Naive B cell (primary cell): ENCODE measurements at regions not wholly inside any gene's neighbourhood (a gene's known extent, or its start where the extent isn't known, plus 50 kb on each side); places are given as distances from the start of the nearest gene placed in this dataset.
"Not testable (repeated sequence)": the region's sequence is repeated elsewhere in the genome, so short reads cannot be mapped to it uniquely, and the experiment has no call there.

Experiments
- ATAC-seq, 2 donors: fragments of 150-1000 bp; cut with Tn5 transposase; 2 replicates each; pipeline ENCODE4 v1.10.0; 2021; ENCODE audit warnings: low read depth in 2 of 2, mild to moderate bottlenecking in 2 of 2, moderate library complexity in 2 of 2
- DNase-seq: peaks from one replicate; pipeline ENCODE4 v3.0.0; 2022
- H3K27ac Mint-ChIP-seq, 6 donors: one replicate each; pipeline ENCODE4 v1.8.0; 2020 to 2022; ENCODE audit warnings: mild to moderate bottlenecking in 6 of 6, mixed read lengths in 6 of 6, moderate library complexity in 5 of 6, inconsistent platforms in 2 of 6
- H3K27me3 Mint-ChIP-seq, 3 donors: one replicate each; pipeline ENCODE4 v1.8.0; 2021 to 2022; ENCODE audit warnings: mixed read lengths in 3 of 3, mild to moderate bottlenecking in 1 of 3
- H3K36me3 Mint-ChIP-seq, 2 donors: one replicate each; pipeline ENCODE4 v1.8.0; 2020 to 2022; ENCODE audit warnings: mixed read lengths in 2 of 2, inconsistent platforms in 1 of 2, mild to moderate bottlenecking in 1 of 2
- H3K4me1 Mint-ChIP-seq, 3 donors: one replicate each; pipeline ENCODE4 v1.8.0; 2020 to 2022; ENCODE audit warnings: mixed read lengths in 3 of 3, inconsistent platforms in 1 of 3, mild to moderate bottlenecking in 1 of 3, moderate library complexity in 1 of 3
- H3K4me3 Mint-ChIP-seq, 8 donors: one replicate each; pipeline ENCODE4 v1.8.0; 2020 to 2022; ENCODE audit warnings: mild to moderate bottlenecking in 8 of 8, mixed read lengths in 8 of 8, moderate library complexity in 8 of 8, inconsistent platforms in 2 of 8
- H3K9me3 Mint-ChIP-seq, 7 donors: one replicate each; pipeline ENCODE4 v1.8.0; 2020 to 2022; ENCODE audit warnings: mixed read lengths in 7 of 7, mild to moderate bottlenecking in 5 of 7, inconsistent platforms in 2 of 7, moderate library complexity in 1 of 7

GRCh38 chr20:5696011-5696559 is 54.1 kb upstream of the SHLD1 start:
- H3K36me3 Mint-ChIP-seq: no peaks in the 10 kb centered on the region
- DNase-seq (no peak), ATAC-seq (no peak)
- no peak overlapping the region for H3K4me3 Mint-ChIP-seq
- H3K27ac Mint-ChIP-seq: no peak overlapping the region
- H3K9me3 Mint-ChIP-seq: peaks cover 0 to 2% (median 0%) of the 10 kb centered on the region in 7 donors
- peaks cover 7 to 21% (median 16%) of the 10 kb centered on the region in 3 donors for H3K4me1 Mint-ChIP-seq
- H3K27me3 Mint-ChIP-seq: no peaks in the 10 kb centered on the region

- ATAC-seq (peak; percentile 100), DNase-seq (peak; percentile 79)
- peaks cover 21 to 48% (median 35%) of the 10 kb centered on the region in 3 donors for H3K4me1 Mint-ChIP-seq
- H3K36me3 Mint-ChIP-seq: no peaks in the 10 kb centered on the region
- H3K27me3 Mint-ChIP-seq: no peaks in the 10 kb centered on the region
- H3K9me3 Mint-ChIP-seq: peaks cover 0 to 2% (median 0%) of the 10 kb centered on the region in 7 donors
- peak overlapping the region in 7 of 8 donors; percentile 2 to 87 (median 76) for H3K4me3 Mint-ChIP-seq
- peak overlapping the region in 5 of 6 donors; percentile 39 to 92 (median 89) for H3K27ac Mint-ChIP-seq
Observed at GRCh38 chr20:5691918-5692618, 58.1 kb upstream of the SHLD1 start.

- Mint-ChIP-seq H3K4me3 (peak overlapping the region in 1 of 8 donors; percentile 33), H3K36me3 (no peaks in the 10 kb centered on the region), H3K27me3 (no peaks in the 10 kb centered on the region), H3K9me3 (no peaks in the 10 kb centered on the region), H3K4me1 (peaks cover 24 to 48% (median 35%) of the 10 kb centered on the region in 3 donors), H3K27ac (peak overlapping the region in 2 of 6 donors; percentile 34 to 49)
- DNase-seq: no peak
- no peak for ATAC-seq
Observed at GRCh38 chr20:5689463-5689862, 60.7 kb upstream of the SHLD1 start.

- peak overlapping the region in 1 of 8 donors; percentile 49 for H3K4me3 Mint-ChIP-seq
- ATAC-seq: no peak
- no peaks in the 10 kb centered on the region for H3K9me3 Mint-ChIP-seq
- H3K4me1 Mint-ChIP-seq: peaks cover 24 to 43% (median 35%) of the 10 kb centered on the region in 3 donors
- no peak for DNase-seq
- H3K27ac Mint-ChIP-seq: peak overlapping the region in 2 of 6 donors; percentile 40 to 47
- H3K27me3 Mint-ChIP-seq: no peaks in the 10 kb centered on the region
- no peaks in the 10 kb centered on the region for H3K36me3 Mint-ChIP-seq
Observed at GRCh38 chr20:5688431-5688972, 61.7 kb upstream of the SHLD1 start.

GRCh38 chr20:5687884-5688283 is 62.3 kb upstream of the SHLD1 start:
- DNase-seq: no peak
- H3K9me3 Mint-ChIP-seq: no peaks in the 10 kb centered on the region
- peaks cover 24 to 43% (median 35%) of the 10 kb centered on the region in 3 donors for H3K4me1 Mint-ChIP-seq
- H3K27ac Mint-ChIP-seq: peak overlapping the region in 2 of 6 donors; percentile 0 to 40
- no peaks in the 10 kb centered on the region for H3K36me3 Mint-ChIP-seq
- H3K4me3 Mint-ChIP-seq: no peak overlapping the region
- no peak for ATAC-seq
- no peaks in the 10 kb centered on the region for H3K27me3 Mint-ChIP-seq

GRCh38 chr20:5686384-5687105 is 63.7 kb upstream of the SHLD1 start:
- H3K27ac Mint-ChIP-seq: no peak overlapping the region

GRCh38 chr20:5682556-5682955 is 67.6 kb upstream of the SHLD1 start:
- not testable (repeated sequence) for H3K36me3 Mint-ChIP-seq, DNase-seq, H3K27me3 Mint-ChIP-seq, ATAC-seq, H3K27ac Mint-ChIP-seq, H3K9me3 Mint-ChIP-seq
- H3K4me1 Mint-ChIP-seq: peaks cover 11 to 19% (median 12%) of the 10 kb centered on the region in 3 donors
- H3K4me3 Mint-ChIP-seq: peak overlapping the region in 1 of 8 donors; percentile 43

More at GRCh38 chr20:5686384-5687105, 63.7 kb upstream of the SHLD1 start:
- no peak overlapping the region for H3K4me3 Mint-ChIP-seq
- no peak for DNase-seq
- H3K27me3 Mint-ChIP-seq: no peaks in the 10 kb centered on the region
- no peak for ATAC-seq
- H3K9me3 Mint-ChIP-seq: no peaks in the 10 kb centered on the region
- peaks cover 30 to 44% (median 34%) of the 10 kb centered on the region in 3 donors for H3K4me1 Mint-ChIP-seq
- no peaks in the 10 kb centered on the region for H3K36me3 Mint-ChIP-seq

GRCh38 chr20:5680192-5680591 is 69.4 kb upstream of the GPCPD1 start:
- no peak for ATAC-seq

GRCh38 chr20:5678777-5679176 is 68.0 kb upstream of the GPCPD1 start:
- Mint-ChIP-seq H3K27ac (no peak overlapping the region), H3K4me3 (no peak overlapping the region), H3K4me1 (peaks cover 32 to 45% (median 36%) of the 10 kb centered on the region in 3 donors), H3K9me3 (no peaks in the 10 kb centered on the region), H3K36me3 (no peaks in the 10 kb centered on the region), H3K27me3 (no peaks in the 10 kb centered on the region)
- DNase-seq (no peak), ATAC-seq (no peak)

More at GRCh38 chr20:5680192-5680591, 69.4 kb upstream of the GPCPD1 start:
- DNase-seq: no peak
- no peaks in the 10 kb centered on the region for H3K9me3 Mint-ChIP-seq
- no peaks in the 10 kb centered on the region for H3K27me3 Mint-ChIP-seq
- no peaks in the 10 kb centered on the region for H3K36me3 Mint-ChIP-seq
- H3K27ac Mint-ChIP-seq: no peak overlapping the region
- peaks cover 22 to 33% (median 24%) of the 10 kb centered on the region in 3 donors for H3K4me1 Mint-ChIP-seq
- H3K4me3 Mint-ChIP-seq: no peak overlapping the region

GRCh38 chr20:5677944-5678343 is 67.1 kb upstream of the GPCPD1 start:
- not testable (repeated sequence) for ATAC-seq, H3K9me3 Mint-ChIP-seq, H3K27me3 Mint-ChIP-seq, H3K36me3 Mint-ChIP-seq, DNase-seq, H3K4me3 Mint-ChIP-seq
- Mint-ChIP-seq H3K27ac (peak overlapping the region in 1 of 6 donors; percentile 51), H3K4me1 (peaks cover 32 to 49% (median 36%) of the 10 kb centered on the region in 3 donors)

GRCh38 chr20:5677389-5677788 is 66.6 kb upstream of the GPCPD1 start:
- H3K4me1 Mint-ChIP-seq: peaks cover 29 to 46% (median 32%) of the 10 kb centered on the region in 3 donors
- no peak overlapping the region for H3K4me3 Mint-ChIP-seq
- DNase-seq (no peak), ATAC-seq (no peak)
- H3K27me3 Mint-ChIP-seq: no peaks in the 10 kb centered on the region
- no peaks in the 10 kb centered on the region for H3K36me3 Mint-ChIP-seq
- no peaks in the 10 kb centered on the region for H3K9me3 Mint-ChIP-seq
- peak overlapping the region in 1 of 6 donors; percentile 24 for H3K27ac Mint-ChIP-seq

GRCh38 chr20:5675103-5676091 is 64.6 kb upstream of the GPCPD1 start:
- ATAC-seq (peak in 1 of 2 donors; percentile 4), DNase-seq (no peak)
- Mint-ChIP-seq H3K36me3 (no peaks in the 10 kb centered on the region), H3K4me1 (peaks cover 25 to 47% (median 30%) of the 10 kb centered on the region in 3 donors), H3K27ac (peak overlapping the region in 5 of 6 donors; percentile 23 to 82 (median 54)), H3K27me3 (no peaks in the 10 kb centered on the region), H3K9me3 (no peaks in the 10 kb centered on the region), H3K4me3 (peak overlapping the region in 6 of 8 donors; percentile 23 to 77 (median 45))
